ENCODE measurements at regions not wholly inside any gene's neighbourhood (a gene's known extent, or its start where the extent isn't known, plus 50 kb on each side); places are given as distances from the start of the nearest gene placed in this dataset.
"Not testable (repeated sequence)": the region's sequence is repeated elsewhere in the genome, so short reads cannot be mapped to it uniquely, and the experiment has no call there.

DNA sequence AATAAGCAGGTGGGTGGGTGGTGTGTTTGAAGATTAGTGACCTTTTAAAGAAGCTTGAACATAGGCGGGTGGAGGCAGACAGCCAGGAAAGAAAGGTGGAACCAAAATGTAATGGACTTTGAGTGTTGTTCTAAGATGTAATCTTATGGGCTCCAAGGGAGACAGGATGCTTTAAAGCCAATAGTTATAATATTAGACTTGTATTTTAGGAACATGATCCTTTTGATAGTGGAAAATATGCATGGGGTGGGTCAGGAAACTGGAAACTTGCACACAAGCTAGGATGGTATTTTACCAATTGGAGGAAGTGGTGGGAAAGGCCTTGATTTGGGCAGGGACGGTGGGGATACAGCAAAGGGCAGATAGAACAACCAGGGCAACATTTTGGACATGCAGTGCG, 151.8 kb upstream of the PDE7B start:
- H3K4me1 Mint-ChIP-seq: peaks cover 15% of the 10 kb centered on the region
- no peak overlapping the region for H3K4me3 Mint-ChIP-seq
- H3K9me3 Mint-ChIP-seq: no peaks in the 10 kb centered on the region
- ATAC-seq: no peak
- no peak overlapping the region for H3K27ac Mint-ChIP-seq
- no peaks in the 10 kb centered on the region for H3K36me3 Mint-ChIP-seq
- peaks cover 10% of the 10 kb centered on the region for H3K27me3 Mint-ChIP-seq

DNA sequence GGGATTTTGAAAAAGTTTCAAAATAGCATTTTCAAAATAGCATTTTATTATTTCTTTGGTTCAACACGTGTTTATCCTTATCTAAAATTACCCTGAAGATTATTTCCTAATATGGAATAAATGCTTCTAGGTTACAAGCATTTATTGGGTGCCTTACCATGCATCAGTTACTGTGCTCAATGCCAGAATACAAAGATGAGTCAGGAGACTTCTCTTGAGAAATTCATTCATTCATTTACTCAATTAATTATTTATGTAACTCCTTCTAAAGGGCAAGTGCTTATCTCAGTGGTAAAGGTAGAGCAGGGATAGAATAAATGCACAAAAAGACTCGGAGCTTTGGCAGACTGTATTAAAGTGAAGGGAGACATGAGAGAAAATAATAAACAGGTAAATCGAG, 150.1 kb upstream of the PDE7B start:
- no peaks in the 10 kb centered on the region for H3K36me3 Mint-ChIP-seq
- no peak overlapping the region for H3K4me3 Mint-ChIP-seq
- no peaks in the 10 kb centered on the region for H3K9me3 Mint-ChIP-seq
- peaks cover 16% of the 10 kb centered on the region for H3K27me3 Mint-ChIP-seq
- no peak overlapping the region for H3K27ac Mint-ChIP-seq
- ATAC-seq: no peak
- peaks cover 15% of the 10 kb centered on the region for H3K4me1 Mint-ChIP-seq

DNA sequence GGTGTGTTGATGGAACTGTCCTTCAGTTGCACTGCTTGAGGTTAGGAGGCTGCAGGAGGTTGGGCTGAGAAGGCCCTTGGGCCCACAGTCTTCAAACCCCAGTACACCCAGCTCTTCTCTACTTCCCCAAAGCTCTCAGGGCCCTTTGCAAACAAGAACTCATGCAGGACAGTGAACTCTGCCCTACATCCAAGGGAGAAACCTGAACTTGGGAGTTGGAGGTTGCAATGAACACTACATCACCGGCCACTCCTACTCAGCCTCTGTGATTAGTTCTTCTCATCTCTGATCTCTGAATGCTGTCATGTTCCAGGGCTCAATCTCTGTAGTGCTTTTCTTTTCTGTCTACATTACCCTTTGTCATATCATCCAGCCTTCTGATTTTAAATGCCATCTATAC, 148.5 kb upstream of the PDE7B start:
- peaks cover 15% of the 10 kb centered on the region for H3K4me1 Mint-ChIP-seq
- ATAC-seq: peak; percentile 72
- H3K4me3 Mint-ChIP-seq: no peak overlapping the region
- peak overlapping the region; percentile 84 for H3K27ac Mint-ChIP-seq
- H3K27me3 Mint-ChIP-seq: peaks cover 16% of the 10 kb centered on the region
- H3K9me3 Mint-ChIP-seq: no peaks in the 10 kb centered on the region
- H3K36me3 Mint-ChIP-seq: no peaks in the 10 kb centered on the region

DNA sequence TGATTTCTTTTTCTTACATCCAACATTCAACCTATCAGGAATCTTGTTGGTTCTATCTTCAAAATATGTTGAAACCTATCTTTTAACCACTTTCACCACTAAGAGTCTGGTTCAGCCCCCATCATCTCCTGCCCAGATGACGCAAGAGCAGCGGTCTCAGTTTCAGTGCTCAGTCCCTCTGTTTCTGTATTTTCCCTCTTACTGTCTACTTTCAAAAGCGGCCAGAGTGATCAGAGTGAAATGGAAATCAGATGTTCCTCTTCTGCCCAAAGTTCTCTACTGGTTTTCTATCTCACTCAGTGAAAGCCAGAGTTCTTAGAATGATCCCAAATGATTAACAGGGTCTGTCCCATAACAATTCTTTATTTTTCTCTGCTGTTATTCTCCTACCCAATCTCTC, 147.9 kb upstream of the PDE7B start:
- ATAC-seq: peak; percentile 85
- peak overlapping the region; percentile 84 for H3K27ac Mint-ChIP-seq
- no peaks in the 10 kb centered on the region for H3K36me3 Mint-ChIP-seq

DNA sequence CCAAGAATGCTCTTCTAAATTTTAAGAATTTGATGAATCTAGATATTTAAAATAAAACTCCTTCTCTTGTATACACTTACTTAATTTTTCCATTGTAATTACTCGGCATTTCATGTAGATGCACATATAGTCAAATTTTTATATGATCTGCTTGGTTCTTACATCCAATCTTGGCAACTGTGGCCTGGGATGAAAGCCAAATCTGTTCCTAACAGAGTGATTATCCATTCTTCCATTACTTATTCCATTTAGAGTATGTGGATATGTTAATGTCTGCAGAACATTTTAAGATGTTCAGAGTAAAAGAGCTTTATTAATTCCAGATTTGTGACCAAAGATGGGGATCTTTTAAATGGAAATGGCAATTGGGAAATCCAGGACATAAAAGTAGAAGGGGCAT, 144.1 kb upstream of the PDE7B start:
- no peak overlapping the region for H3K27ac Mint-ChIP-seq

More for the DNA sequence above, 147.9 kb upstream of the PDE7B start:
- H3K9me3 Mint-ChIP-seq: no peaks in the 10 kb centered on the region
- H3K27me3 Mint-ChIP-seq: peaks cover 16% of the 10 kb centered on the region
- peak overlapping the region; percentile 19 for H3K4me3 Mint-ChIP-seq
- peaks cover 15% of the 10 kb centered on the region for H3K4me1 Mint-ChIP-seq

DNA sequence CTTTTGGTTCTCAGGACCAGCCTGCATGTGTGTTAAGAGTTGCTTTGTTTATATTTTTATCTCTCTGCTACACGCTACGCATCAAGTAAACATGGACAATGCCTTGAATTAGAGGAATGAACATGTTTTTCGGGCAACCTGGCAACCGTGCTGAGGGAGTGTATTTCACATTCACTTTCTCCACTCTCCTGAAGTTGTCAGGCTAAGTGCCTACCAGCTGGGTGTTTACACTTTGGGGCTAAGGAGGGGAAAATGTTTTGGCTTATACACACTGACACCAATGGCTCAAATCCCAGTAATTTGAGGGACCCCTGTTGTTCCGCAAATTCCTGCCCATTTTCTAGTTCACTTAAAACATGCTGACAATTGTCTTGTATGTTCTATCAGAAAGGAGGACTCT, 141.5 kb upstream of the PDE7B start:
- no peaks in the 10 kb centered on the region for H3K9me3 Mint-ChIP-seq
- H3K36me3 Mint-ChIP-seq: no peaks in the 10 kb centered on the region
- no peak for ATAC-seq
- peaks cover 9% of the 10 kb centered on the region for H3K27me3 Mint-ChIP-seq
- no peaks in the 10 kb centered on the region for H3K4me1 Mint-ChIP-seq
- H3K4me3 Mint-ChIP-seq: no peak overlapping the region
- H3K27ac Mint-ChIP-seq: no peak overlapping the region

More for the DNA sequence above, 144.1 kb upstream of the PDE7B start:
- H3K4me3 Mint-ChIP-seq: no peak overlapping the region
- ATAC-seq: no peak
- H3K4me1 Mint-ChIP-seq: peaks cover 15% of the 10 kb centered on the region
- H3K9me3 Mint-ChIP-seq: no peaks in the 10 kb centered on the region
- no peaks in the 10 kb centered on the region for H3K36me3 Mint-ChIP-seq
- peaks cover 16% of the 10 kb centered on the region for H3K27me3 Mint-ChIP-seq

- ATAC-seq: no peak
- Mint-ChIP-seq H3K4me3 (no peak overlapping the region), H3K27ac (no peak overlapping the region)
Measured at GRCh38 chr6:135722190-135722589, 129.3 kb upstream of the PDE7B start.

GRCh38 chr6:135722679-135723078, 128.8 kb upstream of the PDE7B start:
- Mint-ChIP-seq H3K27me3 (no peaks in the 10 kb centered on the region), H3K9me3 (peaks cover 15% of the 10 kb centered on the region), H3K4me3 (no peak overlapping the region), H3K4me1 (no peaks in the 10 kb centered on the region), H3K27ac (no peak overlapping the region), H3K36me3 (peaks cover 5% of the 10 kb centered on the region)
- peak; percentile 34 for ATAC-seq

More at GRCh38 chr6:135722190-135722589, 129.3 kb upstream of the PDE7B start:
- H3K4me1 Mint-ChIP-seq: no peaks in the 10 kb centered on the region
- no peaks in the 10 kb centered on the region for H3K27me3 Mint-ChIP-seq
- peaks cover 5% of the 10 kb centered on the region for H3K36me3 Mint-ChIP-seq
- peaks cover 15% of the 10 kb centered on the region for H3K9me3 Mint-ChIP-seq

DNA sequence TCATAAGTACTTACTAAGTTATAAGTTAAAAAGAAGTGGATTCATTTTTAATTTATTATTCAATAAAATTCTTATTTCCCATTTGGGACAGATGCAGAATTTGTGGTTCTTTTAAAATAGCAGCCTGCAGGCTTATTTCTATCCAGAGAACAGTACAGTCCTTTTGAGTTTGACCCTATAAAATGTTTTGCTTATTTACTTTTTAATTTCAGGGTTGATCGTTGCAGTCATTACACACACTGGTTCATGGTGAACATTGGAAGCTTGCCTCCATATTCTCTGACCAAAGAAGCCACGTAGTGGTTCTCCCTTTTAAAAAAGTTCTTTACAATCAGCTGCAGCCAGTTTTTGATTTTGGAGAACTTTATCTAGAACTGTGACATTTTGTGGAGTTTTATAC, 122.9 kb upstream of the PDE7B start:
- Mint-ChIP-seq H3K4me1 (no peaks in the 10 kb centered on the region), H3K27ac (no peak overlapping the region), H3K9me3 (peaks cover 13% of the 10 kb centered on the region), H3K4me3 (no peak overlapping the region), H3K27me3 (no peaks in the 10 kb centered on the region), H3K36me3 (peaks cover 5% of the 10 kb centered on the region)
- ATAC-seq: no peak

DNA sequence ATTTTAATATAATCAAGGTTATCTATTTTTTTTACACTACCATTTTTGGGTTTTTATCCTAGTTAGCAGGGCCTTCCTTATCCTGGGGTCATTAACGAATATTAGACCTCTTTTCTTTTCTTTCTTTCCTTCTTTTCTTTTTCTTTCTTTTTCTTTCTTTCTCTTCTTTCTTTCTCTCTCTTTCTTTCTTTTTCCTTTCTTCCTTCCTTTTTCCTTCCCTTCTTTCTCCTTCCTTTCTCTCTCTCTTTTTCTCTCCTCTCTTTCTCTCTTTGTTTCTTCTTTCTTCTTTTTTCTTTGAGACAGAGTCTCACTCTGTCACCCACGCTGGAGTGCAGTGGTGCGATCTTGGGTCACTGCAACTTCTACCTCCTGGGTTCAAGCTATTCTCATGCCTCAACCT, 120.4 kb upstream of the PDE7B start:
- H3K27ac Mint-ChIP-seq: no peak overlapping the region
- H3K4me3 Mint-ChIP-seq: no peak overlapping the region
- H3K27me3 Mint-ChIP-seq: peaks cover 5% of the 10 kb centered on the region
- no peaks in the 10 kb centered on the region for H3K36me3 Mint-ChIP-seq
- ATAC-seq: no peak
- no peaks in the 10 kb centered on the region for H3K4me1 Mint-ChIP-seq
- H3K9me3 Mint-ChIP-seq: peaks cover 7% of the 10 kb centered on the region

DNA sequence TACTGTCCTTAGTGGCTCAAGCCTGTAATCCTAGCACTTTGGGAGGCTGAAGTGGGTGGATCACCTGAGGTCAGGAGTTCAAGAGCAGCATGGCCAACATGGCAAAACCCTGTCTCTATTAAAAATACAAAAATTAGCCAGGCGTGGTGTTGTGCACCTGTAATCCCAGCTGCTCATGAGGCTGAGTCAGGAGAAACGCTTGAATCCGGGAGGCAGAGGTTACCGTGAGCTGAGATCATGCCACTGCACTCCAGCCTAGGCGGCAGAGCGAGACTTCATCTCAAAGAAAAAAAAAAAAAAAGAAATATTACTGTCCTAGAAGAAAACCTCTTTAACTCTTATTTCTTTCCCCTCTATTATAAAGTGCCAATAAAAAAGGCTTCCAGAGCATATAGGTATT, 115.2 kb upstream of the PDE7B start:
- H3K27ac Mint-ChIP-seq, H3K27me3 Mint-ChIP-seq, H3K9me3 Mint-ChIP-seq, H3K4me1 Mint-ChIP-seq, H3K36me3 Mint-ChIP-seq, H3K4me3 Mint-ChIP-seq, ATAC-seq: not testable (repeated sequence)

- no peak overlapping the region for H3K27ac Mint-ChIP-seq
- H3K4me1 Mint-ChIP-seq: peaks cover 6% of the 10 kb centered on the region
- H3K27me3 Mint-ChIP-seq: peaks cover 5% of the 10 kb centered on the region
- no peak overlapping the region for H3K4me3 Mint-ChIP-seq
- no peaks in the 10 kb centered on the region for H3K36me3 Mint-ChIP-seq
- H3K9me3 Mint-ChIP-seq: peaks cover 3% of the 10 kb centered on the region
- no peak for ATAC-seq
Measured at GRCh38 chr6:135738636-135739035, 112.9 kb upstream of the PDE7B start.

GRCh38 chr6:135739288-135739687, 112.2 kb upstream of the PDE7B start:
- Mint-ChIP-seq H3K9me3 (peaks cover 3% of the 10 kb centered on the region), H3K27me3 (no peaks in the 10 kb centered on the region), H3K4me3 (no peak overlapping the region), H3K36me3 (no peaks in the 10 kb centered on the region), H3K27ac (no peak overlapping the region), H3K4me1 (peaks cover 6% of the 10 kb centered on the region)
- ATAC-seq: no peak

- Mint-ChIP-seq H3K27ac (no peak overlapping the region), H3K4me1 (peaks cover 6% of the 10 kb centered on the region), H3K9me3 (peaks cover 3% of the 10 kb centered on the region), H3K27me3 (no peaks in the 10 kb centered on the region), H3K36me3 (no peaks in the 10 kb centered on the region), H3K4me3 (no peak overlapping the region)
- ATAC-seq: no peak
Measured at GRCh38 chr6:135740580-135740979, 110.9 kb upstream of the PDE7B start.

- Mint-ChIP-seq H3K4me1 (peaks cover 6% of the 10 kb centered on the region), H3K36me3 (no peaks in the 10 kb centered on the region), H3K27ac (no peak overlapping the region), H3K27me3 (no peaks in the 10 kb centered on the region), H3K9me3 (no peaks in the 10 kb centered on the region), H3K4me3 (no peak overlapping the region)
- no peak for ATAC-seq
Measured at GRCh38 chr6:135743476-135743875, 108.0 kb upstream of the PDE7B start.

- H3K27me3 Mint-ChIP-seq: peaks cover 12% of the 10 kb centered on the region
- no peak overlapping the region for H3K27ac Mint-ChIP-seq
- no peaks in the 10 kb centered on the region for H3K36me3 Mint-ChIP-seq
- no peak for ATAC-seq
- H3K4me1 Mint-ChIP-seq: no peaks in the 10 kb centered on the region
- H3K9me3 Mint-ChIP-seq: no peaks in the 10 kb centered on the region
- no peak overlapping the region for H3K4me3 Mint-ChIP-seq
Measured at GRCh38 chr6:135748189-135748588, 103.3 kb upstream of the PDE7B start.

DNA sequence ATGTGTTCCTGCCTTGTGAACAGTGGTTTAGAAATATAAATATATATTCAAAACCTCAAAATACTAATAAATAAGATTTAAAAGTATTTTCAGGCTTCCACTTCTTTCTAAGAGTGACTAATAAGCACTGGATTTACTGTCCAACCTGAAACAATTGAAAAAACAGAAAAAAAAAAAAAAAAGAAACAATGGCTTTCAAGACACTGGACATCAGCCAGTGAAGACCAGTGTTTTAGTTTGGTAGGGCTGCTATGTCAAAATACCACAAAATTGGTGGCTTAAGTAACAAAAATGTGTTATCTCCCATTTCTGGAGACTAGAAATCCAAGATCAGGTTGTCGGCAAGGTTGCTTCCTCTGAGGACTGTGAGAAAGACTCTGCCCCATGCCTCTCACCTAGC, 101.4 kb upstream of the PDE7B start:
- no peak overlapping the region for H3K27ac Mint-ChIP-seq
- no peak for ATAC-seq

More for the DNA sequence above, 101.4 kb upstream of the PDE7B start:
- H3K4me3 Mint-ChIP-seq: no peak overlapping the region
- no peaks in the 10 kb centered on the region for H3K36me3 Mint-ChIP-seq
- no peaks in the 10 kb centered on the region for H3K9me3 Mint-ChIP-seq
- H3K27me3 Mint-ChIP-seq: peaks cover 12% of the 10 kb centered on the region
- no peaks in the 10 kb centered on the region for H3K4me1 Mint-ChIP-seq

Measured in stimulated activated memory B cell treated with anti-CD40 and anti-IgM and Interleukin-4, amounts not matched to agents 10 μg/mL and 1 μg/mL and 100 μg/mL, for 72 hours (primary cell).